ENCODE measurements at regions not wholly inside any gene's neighbourhood (a gene's known extent, or its start where the extent isn't known, plus 50 kb on each side); places are given as distances from the start of the nearest gene placed in this dataset.
A peak's percentile ranks its signal among the peaks of the same experiment; 100 is the strongest.
"Not testable (repeated sequence)": the region's sequence is repeated elsewhere in the genome, so short reads cannot be mapped to it uniquely, and the experiment has no call there.

- DNase-seq: peak; percentile 5
Observed at GRCh38 chr4:157776930-157777528, 395.8 kb downstream of the GASK1B start.

GRCh38 chr4:157775971-157776370 lies 396.9 kb downstream of the GASK1B start:
- no peak for DNase-seq

- no peak for DNase-seq
Observed at GRCh38 chr4:157772907-157773306, 399.9 kb downstream of the GASK1B start.

GRCh38 chr4:157768419-157768818 lies 404.4 kb downstream of the GASK1B start:
- no peak for DNase-seq

GRCh38 chr4:157763490-157763889 lies 409.3 kb downstream of the GASK1B start:
- no peak for DNase-seq

- no peak for DNase-seq
Observed at GRCh38 chr4:157754410-157754809, 418.4 kb downstream of the GASK1B start.

GRCh38 chr4:157751631-157752030 lies 421.2 kb downstream of the GASK1B start:
- no peak for DNase-seq

- no peak for DNase-seq
Observed at GRCh38 chr4:157741642-157742041, 431.2 kb downstream of the GASK1B start.

- no peak for DNase-seq
Observed at GRCh38 chr4:157739242-157739641, 433.6 kb downstream of the GASK1B start.

- no peak for DNase-seq
Observed at GRCh38 chr4:157728215-157728614, 444.6 kb downstream of the GASK1B start.

GRCh38 chr4:157727163-157727562 lies 445.7 kb downstream of the GASK1B start:
- no peak for DNase-seq

GRCh38 chr4:157722146-157722545 lies 450.7 kb downstream of the GASK1B start:
- no peak for DNase-seq

GRCh38 chr4:157713342-157713741 lies 459.5 kb downstream of the GASK1B start:
- DNase-seq: peak; percentile 32

- DNase-seq: no peak
Observed at GRCh38 chr4:157706155-157706554, 466.7 kb downstream of the GASK1B start.

GRCh38 chr4:157702831-157703230 lies 470.0 kb downstream of the GASK1B start:
- no peak for DNase-seq

- DNase-seq: no peak
Observed at GRCh38 chr4:157701695-157701994, 471.2 kb downstream of the GASK1B start.

- DNase-seq: peak; percentile 7
Observed at GRCh38 chr4:157700898-157701694, 471.7 kb downstream of the GASK1B start.

- no peak for DNase-seq
Observed at GRCh38 chr4:157689476-157689875, 468.9 kb downstream of the GRIA2 start.

- no peak for DNase-seq
Observed at GRCh38 chr4:157687971-157688370, 467.4 kb downstream of the GRIA2 start.

- DNase-seq: not testable (repeated sequence)
Observed at GRCh38 chr4:157679326-157679725, 458.8 kb downstream of the GRIA2 start.

GRCh38 chr4:157678478-157678877 lies 457.9 kb downstream of the GRIA2 start:
- DNase-seq: no peak

GRCh38 chr4:157674699-157675098 lies 454.2 kb downstream of the GRIA2 start:
- peak; percentile 36 for DNase-seq

- DNase-seq: no peak
Observed at GRCh38 chr4:157667836-157668235, 447.3 kb downstream of the GRIA2 start.

- no peak for DNase-seq
Observed at GRCh38 chr4:157664726-157665125, 444.2 kb downstream of the GRIA2 start.
